H1 (cell line): ENCODE measurements at regions not wholly inside any gene's neighbourhood (a gene's known extent, or its start where the extent isn't known, plus 50 kb on each side); places are given as distances from the start of the nearest gene placed in this dataset.

Experiments used
- CTCF ChIA-PET: fragments of 300-600 bp; sonication (Branson Sonifier 250); formaldehyde crosslinking; loops from one replicate; lab custom pipeline; 2021; ENCODE audit not compliant: partially characterized antibody; lab: Charles Lee
- POLR2A ChIA-PET: fragments of 300-600 bp; sonication (Branson Sonifier 250); formaldehyde crosslinking; loops from one replicate; lab custom pipeline; 2021; ENCODE audit warnings: inconsistent platforms; ENCODE audit not compliant: partially characterized antibody; lab: Charles Lee
- DNase-seq, 2 experiments: peaks; one replicate each; pipeline versions ENCODE4 v3.0.0 to v3.0.0-alpha.2; 2010 to 2022; ENCODE audit warnings: low spot score in 2 of 2, low read depth in 1 of 2, mixed read lengths in 1 of 2
- FAIRE-seq: peaks from 2 replicates; lab custom pipeline; 2011; peaks lifted over from hg19 to GRCh38; lab: Jason Lieb, UNC
- H2AFZ ChIP-seq: 2 replicates; pipeline ENCODE4 v1.8.1; 2012; ENCODE audit warnings: low read length, inconsistent platforms
- H2AK5ac ChIP-seq: 2 replicates; pipeline ENCODE4 v1.6.1; 2013; ENCODE audit warnings: low read depth, low read length
- H2BK120ac ChIP-seq: replicated peaks from 2 replicates; pipeline ENCODE3; 2013; ENCODE audit warnings: low read depth, low read length, inconsistent platforms
- H2BK12ac ChIP-seq: 2 replicates; pipeline ENCODE4 v1.6.1; 2013; ENCODE audit warnings: low read depth, low read length
- H2BK15ac ChIP-seq: 2 replicates; pipeline ENCODE4 v1.6.1; 2013; ENCODE audit warnings: low read length
- H2BK20ac ChIP-seq: 2 replicates; pipeline ENCODE4 v1.6.1; 2013; ENCODE audit warnings: low read length
- H2BK5ac ChIP-seq: 2 replicates; pipeline ENCODE4 v1.6.1; 2013; ENCODE audit warnings: low read depth, low read length
- H3K14ac ChIP-seq: 2 replicates; pipeline ENCODE4 v1.6.1; 2013; ENCODE audit warnings: inconsistent platforms; ENCODE audit not compliant: insufficient read length
- H3K18ac ChIP-seq: 2 replicates; pipeline ENCODE4 v1.6.1; 2013; ENCODE audit warnings: low read length; ENCODE audit errors: extremely low read depth
- H3K23ac ChIP-seq: 2 replicates; pipeline ENCODE4 v1.6.1; 2013; ENCODE audit warnings: inconsistent platforms; ENCODE audit not compliant: insufficient read length
- H3K23me2 ChIP-seq: 2 replicates; pipeline ENCODE4 v1.6.1; 2013; ENCODE audit warnings: low read depth, low read length
- H3K27ac ChIP-seq: 2 replicates; pipeline ENCODE4 v1.6.1; 2011; ENCODE audit warnings: low read depth, low read length, inconsistent platforms
- H3K27me3 ChIP-seq, 4 experiments: replicated peaks in 1 of 4; 1 replicate in 1 of 4; 2 replicates in 3 of 4; pipeline versions ENCODE4 v1.6.1 to v1.8.1; 2011 to 2013; ENCODE audit warnings: low read length in 3 of 4, mild to moderate bottlenecking in 3 of 4, inconsistent platforms in 2 of 4, mixed read lengths in 2 of 4, moderate library complexity in 1 of 4; ENCODE audit not compliant: control insufficient read depth in 3 of 4, insufficient read depth in 3 of 4; ENCODE audit errors: extremely low read depth in 1 of 4
- H3K36me3 ChIP-seq, 4 experiments: 2 replicates each; pipeline versions ENCODE4 v1.6.1 to v1.8.1; 2011 to 2013; ENCODE audit warnings: mild to moderate bottlenecking in 4 of 4, low read length in 3 of 4, moderate library complexity in 2 of 4, control low read depth in 1 of 4, inconsistent platforms in 1 of 4; ENCODE audit not compliant: insufficient read depth in 4 of 4, control insufficient read depth in 2 of 4
- H3K4ac ChIP-seq: replicated peaks from 2 replicates; pipeline ENCODE3; 2013; ENCODE audit warnings: low read length, low read depth, mixed read lengths, inconsistent platforms; ENCODE audit not compliant: insufficient read length
- H3K4me1 ChIP-seq, 4 experiments: replicated peaks in 1 of 4; 1 replicate in 1 of 4; 2 replicates in 3 of 4; pipeline versions ENCODE4 v1.6.1 to v1.8.1; 2011 to 2013; ENCODE audit warnings: low read length in 3 of 4, inconsistent platforms in 2 of 4, mixed read lengths in 1 of 4; ENCODE audit not compliant: insufficient read depth in 4 of 4, control insufficient read depth in 3 of 4
- H3K4me2 ChIP-seq, 2 experiments: 2 replicates each; pipeline versions ENCODE4 v1.6.1 to v1.8.1; 2011 to 2013; ENCODE audit warnings: low read depth in 2 of 2, low read length in 2 of 2, control low read depth in 1 of 2, inconsistent platforms in 1 of 2, mild to moderate bottlenecking in 1 of 2; ENCODE audit not compliant: insufficient read depth in 1 of 2
- H3K4me3 ChIP-seq, 4 experiments: fragments of 200-600, 300-600 bp in 1 of 4; sonication (generic), shearing (Covaris generic), sonication (Bioruptor Twin) in 1 of 4; 2 replicates each; pipeline versions ENCODE4 v1.5.1 to v1.8.1; 2011 to 2016; ENCODE audit warnings: low read length in 4 of 4, low read depth in 3 of 4, control low read depth in 2 of 4, inconsistent platforms in 2 of 4, mild to moderate bottlenecking in 2 of 4, mixed read lengths in 1 of 4, moderate library complexity in 1 of 4; ENCODE audit not compliant: insufficient read depth in 2 of 4; ENCODE audit errors: extremely low read depth in 1 of 4
- H3K56ac ChIP-seq: replicated peaks from 2 replicates; pipeline ENCODE3; 2013; ENCODE audit warnings: low read depth, mild to moderate bottlenecking, mixed read lengths, low read length, inconsistent platforms; ENCODE audit not compliant: insufficient read length
- H3K79me1 ChIP-seq: 2 replicates; pipeline ENCODE4 v1.6.1; 2013; ENCODE audit warnings: low read depth, low read length, control low read depth
- H3K79me2 ChIP-seq, 2 experiments: 2 replicates each; pipeline versions ENCODE4 v1.6.1 to v1.8.1; 2012 to 2013; ENCODE audit warnings: low read length in 2 of 2, mild to moderate bottlenecking in 2 of 2, inconsistent platforms in 1 of 2; ENCODE audit not compliant: insufficient read depth in 2 of 2, control insufficient read depth in 1 of 2
- H3K9ac ChIP-seq, 4 experiments: replicated peaks in 1 of 4; 1 replicate in 1 of 4; 2 replicates in 3 of 4; pipeline versions ENCODE4 v1.6.1 to v1.8.1; 2011 to 2013; ENCODE audit warnings: low read depth in 3 of 4, low read length in 3 of 4, control low read depth in 2 of 4, mild to moderate bottlenecking in 2 of 4, moderate library complexity in 2 of 4, inconsistent platforms in 1 of 4; ENCODE audit errors: extremely low read depth in 1 of 4
- H3K9me3 ChIP-seq, 2 experiments: 2 replicates each; pipeline versions ENCODE4 v1.6.1 to v1.8.1; 2012 to 2013; ENCODE audit warnings: mild to moderate bottlenecking in 2 of 2, moderate library complexity in 2 of 2, control low read depth in 1 of 2, inconsistent platforms in 1 of 2, low read depth in 1 of 2, low read length in 1 of 2, mixed read lengths in 1 of 2; ENCODE audit not compliant: insufficient read depth in 2 of 2
- H4K20me1 ChIP-seq, 2 experiments: replicated peaks in 1 of 2; 2 replicates each; pipeline versions ENCODE3 to v1.8.1; 2011 to 2013; ENCODE audit warnings: inconsistent platforms in 2 of 2, low read length in 2 of 2, mild to moderate bottlenecking in 1 of 2; ENCODE audit not compliant: insufficient read depth in 2 of 2, control insufficient read depth in 1 of 2
- H4K5ac ChIP-seq: 2 replicates; pipeline ENCODE4 v1.6.1; 2013; ENCODE audit warnings: low read length, low read depth, mixed read lengths, inconsistent platforms; ENCODE audit not compliant: insufficient read length
- H4K8ac ChIP-seq: 2 replicates; pipeline ENCODE4 v1.8.0; 2013; ENCODE audit warnings: mild to moderate bottlenecking, moderate library complexity, low read length, inconsistent platforms; ENCODE audit not compliant: insufficient read depth; ENCODE audit errors: extremely low read depth
- H4K91ac ChIP-seq: replicated peaks from 2 replicates; pipeline ENCODE3; 2013; ENCODE audit warnings: low read length, mixed read lengths, inconsistent platforms; ENCODE audit not compliant: insufficient read length
- ASH2L ChIP-seq: fragments of 200-600, 300-600 bp; sonication (generic); IDR thresholded peaks from one replicate; pipeline ENCODE4 v1.7.1; 2017; ENCODE audit warnings: low read length
- CEBPB ChIP-seq: IDR thresholded peaks from 2 replicates; pipeline ENCODE4 v1.6.1; 2012; ENCODE audit warnings: low read depth, low read length
- EP300 ChIP-seq, 2 experiments: IDR thresholded peaks; 1 replicate in 1 of 2; 2 replicates in 1 of 2; pipeline ENCODE4 v1.6.1; 2011 to 2012; ENCODE audit warnings: low read depth in 2 of 2, low read length in 2 of 2, mild to moderate bottlenecking in 2 of 2, borderline replicate concordance in 1 of 2, inconsistent platforms in 1 of 2, moderate library complexity in 1 of 2
- POLR2A ChIP-seq, 2 experiments: IDR thresholded peaks; 1 replicate in 1 of 2; 2 replicates in 1 of 2; pipeline ENCODE4 v1.6.1; 2011; ENCODE audit warnings: low read depth in 2 of 2, low read length in 2 of 2, mild to moderate bottlenecking in 2 of 2; ENCODE audit errors: control extremely low read depth in 1 of 2
- RFX5 ChIP-seq: IDR thresholded peaks from 2 replicates; pipeline ENCODE4 v1.6.1; 2011; ENCODE audit warnings: low read depth, low read length, improper control_type of control experiment, borderline replicate concordance
- RNF2 ChIP-seq: fragments of 200-900, 300-1000 bp; sonication (generic); IDR thresholded peaks from 2 replicates; pipeline ENCODE4 v1.7.1; 2016; ENCODE audit warnings: borderline replicate concordance, low read depth, mild to moderate bottlenecking, antibody characterized with exemption, low read length; ENCODE audit not compliant: poor library complexity, severe bottlenecking; ENCODE audit errors: missing control alignments
- RXRA ChIP-seq: IDR thresholded peaks from 2 replicates; pipeline ENCODE4 v1.6.1; 2011; ENCODE audit warnings: low read depth, mild to moderate bottlenecking, low read length, moderate library complexity; ENCODE audit not compliant: insufficient read depth
- SIN3A ChIP-seq, 2 experiments: IDR thresholded peaks in 1 of 2; conservative IDR thresholded peaks in 1 of 2; 2 replicates each; pipeline ENCODE4 v1.6.1; 2011 to 2012; ENCODE audit warnings: low read length in 2 of 2, improper control_type of control experiment in 1 of 2, low read depth in 1 of 2, mild to moderate bottlenecking in 1 of 2
- TBP ChIP-seq: IDR thresholded peaks from 2 replicates; pipeline ENCODE4 v1.6.1; 2011; ENCODE audit warnings: low read depth, low read length, improper control_type of control experiment
- YY1 ChIP-seq: IDR thresholded peaks from 2 replicates; pipeline ENCODE4 v1.6.1; 2011; ENCODE audit warnings: low read depth, mild to moderate bottlenecking, low read length
- WGBS, 2 experiments: shearing (Covaris generic) in 1 of 2; methylation state at CpG; one replicate each; pipeline versions ENCODE4 v1.1.6 to v1.1.7; 2013 to 2015; ENCODE audit warnings: low lambda C conversion rate in 2 of 2, mixed read lengths in 2 of 2, inconsistent platforms in 1 of 2, low coverage in 1 of 2, missing lambda C conversion rate in 1 of 2; ENCODE audit not compliant: insufficient replicate concordance in 2 of 2, insufficient coverage in 1 of 2, insufficient read length in 1 of 2; ENCODE audit errors: extremely low coverage in 1 of 2, missing lambda C conversion rate in 1 of 2; 5-methylcytosine and 5-hydroxymethylcytosine counted together

- H3K23me2 ChIP-seq = no peaks in the 10 kb centered on the region
- TF ChIP-seq RXRA (no peak), ASH2L (no peak), SIN3A (conservative IDR thresholded peaks at IDR 0.05 in 1 of 2, IDR thresholded peaks at IDR 0.05 in 1 of 2; ENCODE audit: low read depth in 1 of 2, low read length in 2 of 2) (no peak), POLR2A (IDR thresholded peaks at IDR 0.05; ENCODE audit: control extremely low read depth in 1 of 2, low read depth in 2 of 2, low read length in 2 of 2) (no peak), RNF2 (no peak), TBP (no peak), EP300 (IDR thresholded peaks at IDR 0.05; ENCODE audit: borderline replicate concordance in 1 of 2, low read depth in 2 of 2, low read length in 2 of 2) (no peak), YY1 (no peak), CEBPB (no peak), RFX5 (no peak)
- H3K18ac ChIP-seq = no peak overlapping the region
- no peak overlapping the region for H3K14ac ChIP-seq
- H3K27ac ChIP-seq = no peak overlapping the region
- H4K91ac ChIP-seq = no peak overlapping the region
- no peak for FAIRE-seq
- H2BK12ac ChIP-seq = no peak overlapping the region
- H3K4ac ChIP-seq = no peak overlapping the region
- no peak overlapping the region for H3K4me2 ChIP-seq
- CTCF ChIA-PET = no interaction called here
- no peaks in the 10 kb centered on the region; a peak in 1 of 7 replicates for H3K27me3 ChIP-seq
- H4K20me1 ChIP-seq = no peaks in the 10 kb centered on the region
- POLR2A ChIA-PET = no interaction called here
- H3K9ac ChIP-seq = no peak overlapping the region
- peaks cover 0 to 8% (median 2%) of the 10 kb centered on the region in 4 experiments; a peak in 3 of 7 replicates for H3K4me1 ChIP-seq
- H3K36me3 ChIP-seq = no peaks in the 10 kb centered on the region
- no peak overlapping the region for H3K23ac ChIP-seq
- H3K79me1 ChIP-seq = no peaks in the 10 kb centered on the region
- H2AK5ac ChIP-seq = no peak overlapping the region
- no peak overlapping the region for H2BK5ac ChIP-seq
- H3K56ac ChIP-seq = no peak overlapping the region
- WGBS, 2 experiments = 89% methylated on average over 14 of the region's 14 CpGs; no CpG with 5 or more reads in 1 of the 2 experiments
- H2AFZ ChIP-seq = no peak overlapping the region; the same call in 1 of the 2 replicates
- H2BK20ac ChIP-seq = no peak overlapping the region
- H3K9me3 ChIP-seq = no peaks in the 10 kb centered on the region
- DNase-seq = no peak
- no peak overlapping the region for H2BK15ac ChIP-seq
- H4K8ac ChIP-seq = no peak overlapping the region; the same call in 1 of the 2 replicates
- no peak overlapping the region for H2BK120ac ChIP-seq
- no peak overlapping the region for H3K4me3 ChIP-seq
- H4K5ac ChIP-seq = no peak overlapping the region
- H3K79me2 ChIP-seq = no peaks in the 10 kb centered on the region
Observed at GRCh38 chr5:137563646-137564397, 64.7 kb upstream of the SPOCK1 start.
